Neuronal stem cell (in vitro differentiated cells): ENCODE measurements at regions not wholly inside any gene's neighbourhood (a gene's known extent, or its start where the extent isn't known, plus 50 kb on each side); places are given as distances from the start of the nearest gene placed in this dataset.
A peak's percentile ranks its signal among the peaks of the same experiment; 100 is the strongest.

Experiments
- DNase-seq: peaks from one replicate; pipeline ENCODE4 v3.0.0-alpha.2; 2013; ENCODE audit warnings: low spot score
- H2AFZ ChIP-seq: one replicate; pipeline ENCODE4 v1.6.1; 2013; ENCODE audit warnings: mild to moderate bottlenecking, low read length, inconsistent platforms
- H2AK5ac ChIP-seq: 2 replicates; pipeline ENCODE4 v1.6.1; 2013; ENCODE audit warnings: low read depth, mild to moderate bottlenecking, inconsistent platforms, low read length, moderate library complexity, mixed read lengths
- H2BK120ac ChIP-seq: 2 replicates; pipeline ENCODE4 v1.6.1; 2013; ENCODE audit warnings: low read depth, mild to moderate bottlenecking, inconsistent platforms, low read length, moderate library complexity, mixed read lengths
- H2BK12ac ChIP-seq: one replicate; pipeline ENCODE4 v1.6.1; 2013; ENCODE audit warnings: low read length, inconsistent platforms
- H2BK15ac ChIP-seq: 2 replicates; pipeline ENCODE4 v1.6.1; 2013; ENCODE audit warnings: mild to moderate bottlenecking, low read length, inconsistent platforms, mixed read lengths
- H2BK5ac ChIP-seq: one replicate; pipeline ENCODE4 v1.6.1; 2013; ENCODE audit warnings: inconsistent platforms, mild to moderate bottlenecking, low read length, moderate library complexity
- H3K14ac ChIP-seq: one replicate; pipeline ENCODE4 v1.6.1; 2013; ENCODE audit warnings: low read length, inconsistent platforms
- H3K18ac ChIP-seq: 2 replicates; pipeline ENCODE4 v1.6.1; 2013; ENCODE audit warnings: low read length, inconsistent platforms
- H3K23ac ChIP-seq: 2 replicates; pipeline ENCODE4 v1.6.1; 2013; ENCODE audit warnings: low read depth, mild to moderate bottlenecking, mixed read lengths, low read length, inconsistent platforms; ENCODE audit not compliant: poor library complexity
- H3K27ac ChIP-seq: replicated peaks from 3 replicates; pipeline ENCODE4 v1.5.1; 2013; ENCODE audit warnings: low read length, inconsistent platforms
- H3K27me3 ChIP-seq, 3 experiments: 2 replicates each; pipeline ENCODE4 v1.6.1; 2013; ENCODE audit warnings: low read length in 3 of 3, mild to moderate bottlenecking in 2 of 3, inconsistent platforms in 1 of 3, low read depth in 1 of 3, mixed read lengths in 1 of 3, moderate library complexity in 1 of 3; ENCODE audit not compliant: control insufficient read depth in 3 of 3, insufficient read depth in 3 of 3
- H3K36me3 ChIP-seq, 2 donors: replicated peaks in 1 of 2; 2 replicates each; pipeline ENCODE4 v1.6.1; 2013; ENCODE audit warnings: low read length in 2 of 2; ENCODE audit not compliant: control insufficient read depth in 2 of 2, insufficient read depth in 2 of 2
- H3K4ac ChIP-seq: 2 replicates; pipeline ENCODE4 v1.6.1; 2013; ENCODE audit warnings: inconsistent platforms, mild to moderate bottlenecking, low read length, moderate library complexity
- H3K4me1 ChIP-seq, 2 donors: 1 replicate in 1 of 2; 2 replicates in 1 of 2; pipeline ENCODE4 v1.6.1; 2013; ENCODE audit warnings: low read length in 2 of 2, low read depth in 1 of 2; ENCODE audit not compliant: control insufficient read depth in 2 of 2, insufficient read depth in 1 of 2
- H3K4me2 ChIP-seq: one replicate; pipeline ENCODE4 v1.6.1; 2013; ENCODE audit warnings: mild to moderate bottlenecking, low read length, inconsistent platforms; ENCODE audit not compliant: insufficient read depth, poor library complexity, severe bottlenecking
- H3K4me3 ChIP-seq, 2 donors: 2 replicates each; pipeline ENCODE4 v1.5.1; 2013; ENCODE audit warnings: low read length in 2 of 2, mild to moderate bottlenecking in 2 of 2, inconsistent platforms in 1 of 2, moderate library complexity in 1 of 2
- H3K79me1 ChIP-seq: one replicate; pipeline ENCODE4 v1.6.1; 2013; ENCODE audit warnings: low read depth, mild to moderate bottlenecking, inconsistent platforms, low read length, moderate library complexity
- H3K9ac ChIP-seq: one replicate; pipeline ENCODE4 v1.6.1; 2013; ENCODE audit warnings: mild to moderate bottlenecking, low read depth, low read length, inconsistent platforms; ENCODE audit not compliant: poor library complexity
- H3K9me3 ChIP-seq, 2 donors: replicated peaks in 1 of 2; 2 replicates each; pipeline versions ENCODE3 to v1.6.1; 2013; ENCODE audit warnings: low read length in 2 of 2, mild to moderate bottlenecking in 2 of 2, inconsistent platforms in 1 of 2, low read depth in 1 of 2, mixed read lengths in 1 of 2, moderate library complexity in 1 of 2; ENCODE audit not compliant: control insufficient read depth in 2 of 2, insufficient read depth in 1 of 2
- H4K8ac ChIP-seq: one replicate; pipeline ENCODE4 v1.6.1; 2013; ENCODE audit warnings: low read depth, mild to moderate bottlenecking, inconsistent platforms, low read length, moderate library complexity
- H4K91ac ChIP-seq: one replicate; pipeline ENCODE4 v1.6.1; 2013; ENCODE audit warnings: low read length, low read depth, mild to moderate bottlenecking, inconsistent platforms; ENCODE audit not compliant: poor library complexity
- WGBS, 2 donors: extraction: QIAGEN DNeasy Blood & Tissue Kit; methylation state at CpG; one replicate each; pipeline ENCODE4 v1.1.7; 2013; ENCODE audit warnings: missing lambda C conversion rate in 2 of 2, mixed read lengths in 1 of 2; ENCODE audit not compliant: insufficient read length in 2 of 2, insufficient replicate concordance in 1 of 2; ENCODE audit errors: extremely low coverage in 2 of 2; 5-methylcytosine and 5-hydroxymethylcytosine counted together

DNA sequence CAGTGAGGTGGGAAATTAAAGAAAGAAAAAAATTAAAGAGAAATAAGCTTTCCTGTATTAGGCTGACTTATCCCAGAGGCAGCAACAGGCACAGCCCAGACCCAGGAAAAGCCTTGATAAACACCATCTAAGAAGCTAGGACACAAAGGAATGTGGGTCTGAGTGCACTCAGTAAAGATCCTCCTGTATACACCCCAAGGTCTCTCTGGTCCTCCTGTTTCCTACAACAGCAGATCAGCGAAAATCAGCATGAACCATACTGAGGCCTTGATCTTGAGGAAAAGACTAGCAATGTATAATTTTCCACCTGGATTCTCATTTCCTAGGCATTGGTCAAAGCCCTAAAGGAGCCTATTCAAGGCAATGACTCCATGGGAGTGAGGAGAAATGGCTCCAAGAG lies 486.3 kb upstream of the CCDC196 start:
- Histone ChIP-seq H2BK15ac (no peak overlapping the region), H3K4me2 (no peak overlapping the region), H3K23ac (no peak overlapping the region), H2AK5ac (no peak overlapping the region), H3K4ac (no peak overlapping the region), H2BK120ac (no peak overlapping the region), H3K9me3 (peaks cover 0 to 11% of the 10 kb centered on the region in 2 donors), H4K91ac (no peak overlapping the region), H3K36me3 (no peaks in the 10 kb centered on the region), H3K4me1 (peaks cover 0 to 7% of the 10 kb centered on the region in 2 donors), H2AFZ (no peak overlapping the region), H2BK5ac (no peak overlapping the region), H3K79me1 (no peaks in the 10 kb centered on the region), H3K9ac (no peak overlapping the region), H3K27me3 (no peaks in the 10 kb centered on the region), H3K27ac (no peak overlapping the region), H3K18ac (no peak overlapping the region), H3K14ac (no peak overlapping the region), H4K8ac (no peak overlapping the region), H3K4me3 (no peak overlapping the region), H2BK12ac (no peak overlapping the region)
- WGBS, 2 donors = no CpG with 5 or more reads among the region's 1 CpG
- no peak for DNase-seq

DNA sequence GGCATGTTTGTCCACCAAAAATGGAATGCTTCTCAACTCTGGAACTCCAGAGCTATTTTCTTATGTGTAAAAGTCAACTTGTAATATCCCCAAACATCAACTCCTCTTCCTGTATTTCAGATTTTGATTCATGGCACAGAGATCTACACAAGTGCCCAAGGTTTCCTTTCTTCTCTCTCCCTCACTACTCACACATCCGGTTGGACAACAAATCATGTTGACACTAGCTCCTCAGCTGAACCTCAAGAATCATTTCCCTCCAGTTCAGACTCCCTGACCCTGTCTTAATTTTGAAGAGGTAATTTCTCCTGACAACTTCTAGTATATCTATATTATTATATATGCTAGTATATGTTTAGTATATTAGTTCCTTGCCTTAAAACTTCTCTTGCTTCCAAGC lies 485.4 kb upstream of the CCDC196 start:
- no peak overlapping the region for H2BK15ac ChIP-seq
- H3K4me2 ChIP-seq = no peak overlapping the region
- H4K8ac ChIP-seq = no peak overlapping the region
- H3K14ac ChIP-seq = no peak overlapping the region
- DNase-seq = no peak
- H3K4me1 ChIP-seq = peaks cover 0 to 4% of the 10 kb centered on the region in 2 donors
- H2BK120ac ChIP-seq = no peak overlapping the region
- H3K23ac ChIP-seq = no peak overlapping the region
- no peak overlapping the region for H3K9ac ChIP-seq
- no peak overlapping the region for H2AK5ac ChIP-seq
- H3K27me3 ChIP-seq = no peaks in the 10 kb centered on the region
- H2AFZ ChIP-seq = no peak overlapping the region
- H2BK5ac ChIP-seq = no peak overlapping the region
- no peak overlapping the region for H2BK12ac ChIP-seq
- WGBS, 2 donors = no CpG with 5 or more reads among the region's 1 CpG
- H3K36me3 ChIP-seq = no peaks in the 10 kb centered on the region
- H3K9me3 ChIP-seq = peaks cover 0 to 11% of the 10 kb centered on the region in 2 donors
- H3K18ac ChIP-seq = no peak overlapping the region
- H3K4ac ChIP-seq = no peak overlapping the region
- no peak overlapping the region for H4K91ac ChIP-seq
- no peaks in the 10 kb centered on the region for H3K79me1 ChIP-seq
- H3K4me3 ChIP-seq = no peak overlapping the region
- no peak overlapping the region for H3K27ac ChIP-seq

DNA sequence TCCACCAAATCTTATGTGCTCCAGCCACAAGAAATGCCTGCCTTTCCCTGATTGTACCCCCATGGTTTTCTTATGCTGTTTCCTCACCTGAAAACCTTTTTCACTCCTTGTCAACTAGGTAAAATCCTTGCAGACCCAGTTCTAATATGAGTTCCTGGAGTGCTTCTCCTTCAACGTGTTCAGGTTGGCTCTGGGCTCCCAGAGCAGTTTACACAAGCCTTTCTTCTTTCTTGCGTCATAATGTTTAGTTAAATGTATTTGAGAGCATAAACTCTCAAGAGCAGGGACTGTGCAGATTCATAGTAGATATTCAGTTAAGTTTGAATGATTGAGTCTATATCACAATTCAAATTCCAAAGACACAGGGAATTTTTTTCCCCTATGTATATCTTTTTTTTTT lies 484.8 kb upstream of the CCDC196 start:
- Histone ChIP-seq H3K4me3 (no peak overlapping the region), H2AK5ac (no peak overlapping the region), H2BK120ac (no peak overlapping the region), H3K36me3 (no peaks in the 10 kb centered on the region), H3K4ac (no peak overlapping the region), H3K9me3 (peaks cover 0 to 11% of the 10 kb centered on the region in 2 donors), H2BK12ac (no peak overlapping the region), H3K27me3 (no peaks in the 10 kb centered on the region), H4K91ac (no peak overlapping the region), H2AFZ (no peak overlapping the region), H3K18ac (no peak overlapping the region), H3K14ac (no peak overlapping the region), H3K4me2 (no peak overlapping the region), H3K23ac (no peak overlapping the region), H3K9ac (no peak overlapping the region), H3K4me1 (peaks cover 0 to 4% of the 10 kb centered on the region in 2 donors), H2BK15ac (no peak overlapping the region), H3K27ac (no peak overlapping the region), H2BK5ac (no peak overlapping the region), H3K79me1 (no peaks in the 10 kb centered on the region), H4K8ac (no peak overlapping the region)
- no peak for DNase-seq
- WGBS, 2 donors = no CpG with 5 or more reads among the region's 2 CpGs

DNA sequence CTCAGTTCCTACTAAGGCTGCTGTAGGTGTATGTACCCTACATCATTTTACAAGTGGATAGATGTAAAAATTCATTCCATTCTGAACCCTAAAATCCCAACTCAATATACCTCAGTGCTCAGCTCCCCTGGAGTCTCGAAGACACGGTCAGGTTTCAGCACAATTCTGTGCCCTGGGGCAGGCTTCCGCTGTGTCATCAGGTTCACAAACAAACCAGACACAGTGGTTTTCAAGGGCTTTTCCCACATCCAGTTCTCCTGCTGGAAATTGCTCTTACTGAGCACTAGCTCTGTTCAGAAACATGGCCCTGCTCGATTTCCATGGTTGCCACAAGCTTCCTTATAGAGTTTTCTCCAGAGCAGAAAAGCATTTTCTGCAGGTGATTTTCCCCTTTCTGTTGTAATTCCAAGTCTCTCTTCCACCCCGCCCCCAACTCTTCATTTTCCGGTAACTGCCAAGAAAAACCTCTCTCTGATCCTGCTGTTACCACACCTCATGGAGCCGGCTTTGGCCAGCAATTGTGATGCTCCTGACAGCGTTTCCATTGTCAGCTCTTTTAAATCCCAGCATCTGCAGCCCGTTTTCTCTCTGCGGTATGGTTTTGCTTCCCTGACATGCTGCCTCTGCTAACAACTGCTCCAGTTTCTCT lies 483.0 kb upstream of the CCDC196 start:
- H3K9me3 ChIP-seq = peaks cover 0 to 11% of the 10 kb centered on the region in 2 donors
- H2BK5ac ChIP-seq = no peak overlapping the region
- H4K91ac ChIP-seq = no peak overlapping the region
- H3K27me3 ChIP-seq = no peaks in the 10 kb centered on the region
- no peak overlapping the region for H2AFZ ChIP-seq
- peak overlapping the region; percentile 47 for H2BK15ac ChIP-seq
- H3K23ac ChIP-seq = no peak overlapping the region
- no peak overlapping the region for H3K9ac ChIP-seq
- H3K4me3 ChIP-seq = no peak overlapping the region
- H3K14ac ChIP-seq = no peak overlapping the region
- no peak for DNase-seq
- H4K8ac ChIP-seq = no peak overlapping the region
- H2BK120ac ChIP-seq = no peak overlapping the region
- H3K4ac ChIP-seq = no peak overlapping the region
- no peak overlapping the region for H3K4me2 ChIP-seq
- no peaks in the 10 kb centered on the region for H3K79me1 ChIP-seq
- no peak overlapping the region for H3K27ac ChIP-seq
- no CpG with 5 or more reads among the region's 10 CpGs for WGBS, 2 donors
- peak overlapping the region; percentile 34 for H3K18ac ChIP-seq
- H2AK5ac ChIP-seq = no peak overlapping the region
- peaks cover 0 to 4% of the 10 kb centered on the region in 2 donors for H3K4me1 ChIP-seq
- H3K36me3 ChIP-seq = no peaks in the 10 kb centered on the region
- H2BK12ac ChIP-seq = no peak overlapping the region
